Keratinocyte (primary cell): ENCODE measurements at regions not wholly inside any gene's neighbourhood (a gene's known extent, or its start where the extent isn't known, plus 50 kb on each side); places are given as distances from the start of the nearest gene placed in this dataset.

Experiments used
- DNase-seq: peaks from one replicate; pipeline ENCODE4 v3.0.0-alpha.2; 2011; ENCODE audit warnings: low read depth, missing footprints, low spot score
- FAIRE-seq: peaks from 2 replicates; lab custom pipeline; 2011; peaks lifted over from hg19 to GRCh38; lab: Jason Lieb, UNC
- H2AFZ ChIP-seq: 2 replicates; pipeline ENCODE4 v1.6.0; 2012; ENCODE audit warnings: low read length, control low read depth, inconsistent platforms; ENCODE audit not compliant: control insufficient read depth
- H3K27ac ChIP-seq: 2 replicates; pipeline ENCODE4 v1.5.1; 2011; ENCODE audit warnings: low read length; ENCODE audit not compliant: control insufficient read depth, insufficient read depth
- H3K27me3 ChIP-seq: 3 replicates; pipeline ENCODE4 v1.6.0; 2011; ENCODE audit warnings: low read length; ENCODE audit not compliant: control insufficient read depth, insufficient read depth; ENCODE audit errors: extremely low read depth
- H3K36me3 ChIP-seq, 2 experiments: 2 replicates in 1 of 2; 3 replicates in 1 of 2; pipeline ENCODE4 v1.5.1; 2011; ENCODE audit warnings: low read length in 2 of 2, mild to moderate bottlenecking in 1 of 2; ENCODE audit not compliant: control insufficient read depth in 2 of 2, insufficient read depth in 2 of 2; ENCODE audit errors: extremely low read depth in 1 of 2
- H3K4me1 ChIP-seq: 3 replicates; pipeline ENCODE4 v1.5.1; 2011; ENCODE audit warnings: low read length; ENCODE audit not compliant: control insufficient read depth, insufficient read depth; ENCODE audit errors: extremely low read depth
- H3K4me2 ChIP-seq: 3 replicates; pipeline ENCODE4 v1.6.0; 2011; ENCODE audit warnings: low read depth, low read length; ENCODE audit not compliant: control insufficient read depth, insufficient read depth; ENCODE audit errors: extremely low read depth
- H3K4me3 ChIP-seq, 3 experiments: fragments of 200-600 bp in 1 of 3; sonication (generic) in 1 of 3; 2 replicates in 2 of 3; 3 replicates in 1 of 3; pipeline ENCODE4 v1.5.1; 2011 to 2016; ENCODE audit warnings: low read length in 3 of 3, mild to moderate bottlenecking in 3 of 3, control low read depth in 2 of 3, inconsistent platforms in 1 of 3, low read depth in 1 of 3, mixed read lengths in 1 of 3, mixed run types in 1 of 3, moderate library complexity in 1 of 3; ENCODE audit not compliant: control insufficient read depth in 2 of 3, insufficient read depth in 2 of 3; ENCODE audit errors: extremely low read depth in 1 of 3
- H3K79me2 ChIP-seq: 2 replicates; pipeline ENCODE4 v1.6.0; 2012; ENCODE audit warnings: low read length; ENCODE audit not compliant: control insufficient read depth, insufficient read depth
- H3K9ac ChIP-seq: 3 replicates; pipeline ENCODE4 v1.6.0; 2011; ENCODE audit warnings: low read length; ENCODE audit not compliant: control insufficient read depth, insufficient read depth; ENCODE audit errors: extremely low read depth
- H3K9me1 ChIP-seq: 3 replicates; pipeline ENCODE4 v1.6.0; 2011; ENCODE audit warnings: low read length; ENCODE audit not compliant: control insufficient read depth, insufficient read depth; ENCODE audit errors: extremely low read depth
- H3K9me3 ChIP-seq: 2 replicates; pipeline ENCODE4 v1.5.1; 2012; ENCODE audit warnings: low read depth, low read length; ENCODE audit not compliant: control insufficient read depth
- H4K20me1 ChIP-seq: 3 replicates; pipeline ENCODE4 v1.6.0; 2011; ENCODE audit warnings: low read length; ENCODE audit not compliant: control insufficient read depth, insufficient read depth; ENCODE audit errors: extremely low read depth
- CTCF ChIP-seq, 3 experiments: IDR thresholded peaks in 1 of 3; conservative IDR thresholded peaks in 1 of 3; optimal IDR thresholded peaks in 1 of 3; 2 replicates in 2 of 3; 3 replicates in 1 of 3; pipeline versions ENCODE3 to v1.5.1; 2011; ENCODE audit warnings: low read length in 3 of 3, mild to moderate bottlenecking in 3 of 3, moderate library complexity in 2 of 3, control low read depth in 1 of 3, inconsistent platforms in 1 of 3; ENCODE audit not compliant: insufficient read depth in 2 of 3; ENCODE audit errors: extremely low read depth in 1 of 3
- EZH2 ChIP-seq: IDR thresholded peaks from one replicate; pipeline ENCODE4 v1.6.1; 2012; ENCODE audit warnings: inconsistent platforms, mild to moderate bottlenecking, low read length, moderate library complexity
- dilution Hi-C: fragments of 300-500 bp; cut with MboI; formaldehyde crosslinking; loops from one replicate; pipeline ENCODE4 v1.7.0; 2020; ENCODE audit warnings: low sequenced_read_pairs; ENCODE audit not compliant: extremely low pct_ligation_motif_present

GRCh38 chr16:87165885-87166284, 151.3 kb downstream of the C16orf95 start:
- TF ChIP-seq EZH2 (no peak), CTCF (optimal IDR thresholded peaks at IDR 0.05 in 1 of 3, IDR thresholded peaks at IDR 0.05 in 1 of 3, conservative IDR thresholded peaks at IDR 0.05 in 1 of 3; ENCODE audit: extremely low read depth in 1 of 3, insufficient read depth in 2 of 3, low read length in 3 of 3) (no peak)
- Histone ChIP-seq H3K36me3 (no peaks in the 10 kb centered on the region), H3K4me3 (no peak overlapping the region), H3K27me3 (no peaks in the 10 kb centered on the region), H3K9me3 (no peaks in the 10 kb centered on the region), H3K79me2 (no peaks in the 10 kb centered on the region), H3K4me2 (no peak overlapping the region), H3K4me1 (peaks cover 2% of the 10 kb centered on the region), H3K9ac (no peak overlapping the region), H3K9me1 (no peaks in the 10 kb centered on the region), H2AFZ (no peak overlapping the region), H3K27ac (no peak overlapping the region), H4K20me1 (no peaks in the 10 kb centered on the region)
- no peak for DNase-seq
- FAIRE-seq = no peak
- dilution Hi-C loops = no loop called here

DNA sequence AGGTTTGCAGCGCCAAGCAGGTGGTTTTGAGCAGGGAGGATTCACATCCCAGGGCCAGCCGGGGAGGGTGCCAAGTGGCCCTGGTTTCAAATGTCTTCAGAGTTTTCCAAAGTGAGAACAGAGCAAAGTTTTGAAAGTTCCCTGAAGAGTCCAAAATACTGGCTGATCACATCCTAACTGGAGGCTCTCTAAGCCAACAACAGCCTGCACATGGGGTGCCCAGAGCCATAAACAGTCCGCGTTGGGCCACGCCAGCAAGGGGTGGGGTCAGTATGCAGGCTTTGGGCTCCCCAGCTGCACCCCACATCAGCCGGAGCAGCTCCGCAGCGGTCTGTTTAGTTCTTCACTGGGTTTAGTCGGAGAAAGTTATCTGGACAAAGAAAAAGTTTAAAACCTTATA, 150.9 kb downstream of the C16orf95 start:
- Histone ChIP-seq H3K79me2 (no peaks in the 10 kb centered on the region), H4K20me1 (no peaks in the 10 kb centered on the region), H3K27me3 (no peaks in the 10 kb centered on the region), H3K4me3 (no peak overlapping the region), H3K27ac (no peak overlapping the region), H3K9me1 (no peaks in the 10 kb centered on the region), H3K9ac (no peak overlapping the region), H3K9me3 (no peaks in the 10 kb centered on the region), H3K4me1 (no peaks in the 10 kb centered on the region), H3K4me2 (no peak overlapping the region), H3K36me3 (no peaks in the 10 kb centered on the region), H2AFZ (no peak overlapping the region)
- dilution Hi-C loops = no loop called here
- no peak for FAIRE-seq
- no peak for TF ChIP-seq EZH2
- TF ChIP-seq CTCF (optimal IDR thresholded peaks at IDR 0.05 in 1 of 3, IDR thresholded peaks at IDR 0.05 in 1 of 3, conservative IDR thresholded peaks at IDR 0.05 in 1 of 3; ENCODE audit: extremely low read depth in 1 of 3, insufficient read depth in 2 of 3, low read length in 3 of 3) = no peak
- no peak for DNase-seq
